RWPE1 (cell line): ENCODE measurements at regions not wholly inside any gene's neighbourhood (a gene's known extent, or its start where the extent isn't known, plus 50 kb on each side); places are given as distances from the start of the nearest gene placed in this dataset.

Experiments
- CTCF ChIA-PET: fragments of 350-600 bp; sonication (Branson Sonifier 250); formaldehyde crosslinking; extraction: SDS; loops from one replicate; lab custom pipeline; 2021; lab: Yijun Ruan, JAX
- POLR2A ChIA-PET: fragments of 400-600 bp; formaldehyde crosslinking; extraction: SDS; loops from one replicate; lab custom pipeline; 2020; ENCODE audit warnings: antibody characterized with exemption; ENCODE audit not compliant: low non-redundant PET; lab: Yijun Ruan, JAX
- DNase-seq: peaks from one replicate; pipeline ENCODE4 v3.0.0; 2012; ENCODE audit warnings: low spot score
- H3K27ac ChIP-seq: fragments of 450-650 bp; 2 replicates; pipeline ENCODE4 v1.5.1; 2017
- TF ChIP-seq, protein P1 (sequence below): fragments of 450-650 bp; conservative IDR thresholded peaks from 2 replicates; pipeline ENCODE4 v1.5.1; 2017; ENCODE audit warnings: low read depth, mild to moderate bottlenecking

DNA sequence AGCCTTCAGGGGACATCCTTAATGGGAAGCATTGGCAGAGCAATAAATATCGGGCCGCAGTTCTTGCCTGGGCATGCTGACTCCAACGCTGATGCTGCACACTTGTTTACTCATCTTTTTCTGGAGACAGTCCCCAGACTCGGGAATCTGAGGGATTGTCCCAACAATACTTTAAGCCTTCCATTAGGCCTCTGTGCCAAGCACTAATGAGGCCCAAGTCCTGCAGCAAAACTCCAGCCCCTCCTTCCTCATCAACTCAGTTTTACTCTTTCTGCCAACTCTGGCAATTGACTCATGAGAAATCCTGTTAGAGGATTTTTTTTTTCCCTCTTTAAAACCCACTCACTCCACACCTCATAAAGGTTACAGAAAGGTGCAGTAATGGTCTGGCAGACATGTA lies 233.4 kb upstream of the PELI2 start:
- ChIA-PET POLR2A (no interaction called here), CTCF (interaction anchor here (1.0 kb wide), 1 partner anchor 455 kb away, joined by 5 read pairs; no protein-coding TSS in a partner anchor)
- peak overlapping the region; percentile 73 for H3K27ac ChIP-seq
- TF ChIP-seq, protein P1, sequence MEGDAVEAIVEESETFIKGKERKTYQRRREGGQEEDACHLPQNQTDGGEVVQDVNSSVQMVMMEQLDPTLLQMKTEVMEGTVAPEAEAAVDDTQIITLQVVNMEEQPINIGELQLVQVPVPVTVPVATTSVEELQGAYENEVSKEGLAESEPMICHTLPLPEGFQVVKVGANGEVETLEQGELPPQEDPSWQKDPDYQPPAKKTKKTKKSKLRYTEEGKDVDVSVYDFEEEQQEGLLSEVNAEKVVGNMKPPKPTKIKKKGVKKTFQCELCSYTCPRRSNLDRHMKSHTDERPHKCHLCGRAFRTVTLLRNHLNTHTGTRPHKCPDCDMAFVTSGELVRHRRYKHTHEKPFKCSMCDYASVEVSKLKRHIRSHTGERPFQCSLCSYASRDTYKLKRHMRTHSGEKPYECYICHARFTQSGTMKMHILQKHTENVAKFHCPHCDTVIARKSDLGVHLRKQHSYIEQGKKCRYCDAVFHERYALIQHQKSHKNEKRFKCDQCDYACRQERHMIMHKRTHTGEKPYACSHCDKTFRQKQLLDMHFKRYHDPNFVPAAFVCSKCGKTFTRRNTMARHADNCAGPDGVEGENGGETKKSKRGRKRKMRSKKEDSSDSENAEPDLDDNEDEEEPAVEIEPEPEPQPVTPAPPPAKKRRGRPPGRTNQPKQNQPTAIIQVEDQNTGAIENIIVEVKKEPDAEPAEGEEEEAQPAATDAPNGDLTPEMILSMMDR: no peak
- peak; percentile 80 for DNase-seq

DNA sequence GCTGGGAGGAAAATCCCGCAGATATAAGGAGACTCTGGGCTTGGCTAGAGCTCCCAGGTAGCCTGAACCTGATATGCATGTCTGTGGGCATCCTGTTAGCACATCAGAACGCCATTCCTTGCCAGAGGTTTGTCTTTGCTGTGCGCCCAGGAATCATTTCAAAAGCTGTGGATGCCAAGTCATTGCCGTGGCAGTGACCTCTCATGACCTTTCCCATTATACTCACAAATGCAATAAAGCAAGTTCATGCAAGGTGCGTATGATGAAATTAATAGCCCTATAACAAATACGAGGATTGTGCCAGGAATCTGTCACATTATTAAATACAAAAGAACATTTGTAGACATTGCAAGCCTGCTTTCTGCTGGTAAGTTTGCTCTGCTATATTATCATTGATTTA lies 229.1 kb upstream of the PELI2 start:
- ChIA-PET POLR2A (no interaction called here), CTCF (interaction anchor here (0.6 kb wide), 3 partner anchors 611 to 1436 kb away, joined by 3 to 6 read pairs (median 4); no protein-coding TSS in a partner anchor)
- peak overlapping the region; percentile 67 for H3K27ac ChIP-seq
- DNase-seq: peak; percentile 80
- TF ChIP-seq, protein P1: no peak

- ChIA-PET CTCF (no interaction called here), POLR2A (no interaction called here)
- TF ChIP-seq, protein P1: no peak
- DNase-seq: no peak
- no peak overlapping the region for H3K27ac ChIP-seq
Measured at GRCh38 chr14:55891692-55892091, 226.5 kb upstream of the PELI2 start.

DNA sequence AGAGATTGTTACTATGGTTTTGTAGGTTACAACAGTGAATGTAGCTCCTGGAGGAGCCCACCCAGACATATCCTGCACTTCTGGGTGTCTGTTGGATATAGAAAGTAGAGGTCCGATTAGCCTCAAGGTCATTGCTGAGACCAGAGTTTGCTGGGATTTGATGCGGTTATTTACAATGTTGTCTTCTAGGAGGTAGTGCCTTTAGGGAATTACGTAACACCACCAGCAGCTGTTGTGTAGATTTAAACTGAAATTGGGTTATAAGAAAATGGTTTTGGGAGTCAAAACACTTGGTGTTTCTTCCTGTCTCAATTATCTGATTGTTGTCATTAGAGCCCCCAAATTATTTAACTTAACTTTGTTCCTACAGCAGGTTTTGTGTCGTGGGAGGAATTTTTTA lies 225.3 kb upstream of the PELI2 start:
- TF ChIP-seq, protein P1: no peak
- CTCF ChIA-PET: interaction anchor here (0.6 kb wide), 1 partner anchor 75 kb away, joined by 3 read pairs; no protein-coding TSS in a partner anchor
- POLR2A ChIA-PET: no interaction called here
- no peak overlapping the region for H3K27ac ChIP-seq
- no peak for DNase-seq

GRCh38 chr14:55893705-55894104 lies 224.5 kb upstream of the PELI2 start:
- TF ChIP-seq, protein P1: no peak
- no peak for DNase-seq
- no peak overlapping the region for H3K27ac ChIP-seq
- POLR2A ChIA-PET: no interaction called here
- CTCF ChIA-PET: no interaction called here

- DNase-seq: no peak
- ChIA-PET POLR2A (no interaction called here), CTCF (no interaction called here)
Measured at GRCh38 chr14:55897031-55897430, 221.2 kb upstream of the PELI2 start.

More at GRCh38 chr14:55897031-55897430, 221.2 kb upstream of the PELI2 start:
- TF ChIP-seq, protein P1: no peak
- no peak overlapping the region for H3K27ac ChIP-seq
